ENCODE measurements at regions not wholly inside any gene's neighbourhood (a gene's known extent, or its start where the extent isn't known, plus 50 kb on each side); places are given as distances from the start of the nearest gene placed in this dataset.
"Not testable (repeated sequence)": the region's sequence is repeated elsewhere in the genome, so short reads cannot be mapped to it uniquely, and the experiment has no call there.

- DNase-seq (ENCODE audit: low read depth in 2 of 2), result not testable (repeated sequence)
Measured at GRCh38 chr11:33527738-33528137, 172.9 kb downstream of the C11orf91 start.

GRCh38 chr11:33525789-33526188 is 174.8 kb downstream of the C11orf91 start:
- no peak for DNase-seq (ENCODE audit: low read depth in 2 of 2)

GRCh38 chr11:33521384-33521783 is 179.2 kb downstream of the C11orf91 start:
- no peak for DNase-seq (ENCODE audit: low read depth in 2 of 2)

GRCh38 chr11:33520112-33520511 is 180.5 kb downstream of the C11orf91 start:
- no peak for DNase-seq (ENCODE audit: low read depth in 2 of 2)

- DNase-seq (ENCODE audit: low read depth in 2 of 2), result peak in 1 of 2 donors; percentile 9
Measured at GRCh38 chr11:33515347-33515746, 185.3 kb downstream of the C11orf91 start.

GRCh38 chr11:33514079-33514925 is 186.3 kb downstream of the C11orf91 start:
- no peak for DNase-seq (ENCODE audit: low read depth in 2 of 2)

- no peak for DNase-seq (ENCODE audit: low read depth in 2 of 2)
Measured at GRCh38 chr11:33509632-33510031, 191.0 kb downstream of the C11orf91 start.

- DNase-seq (ENCODE audit: low read depth in 2 of 2), result no peak
Measured at GRCh38 chr11:33507967-33508366, 192.7 kb downstream of the C11orf91 start.

GRCh38 chr11:33507356-33507755 is 193.3 kb downstream of the C11orf91 start:
- DNase-seq (ENCODE audit: low read depth in 2 of 2), result no peak

- DNase-seq (ENCODE audit: low read depth in 2 of 2), result no peak
Measured at GRCh38 chr11:33505093-33505492, 195.5 kb downstream of the C11orf91 start.

- no peak for DNase-seq (ENCODE audit: low read depth in 2 of 2)
Measured at GRCh38 chr11:33500861-33501479, 199.7 kb downstream of the C11orf91 start.

- DNase-seq (ENCODE audit: low read depth in 2 of 2), result no peak
Measured at GRCh38 chr11:33500332-33500731, 200.3 kb downstream of the C11orf91 start.

- DNase-seq (ENCODE audit: low read depth in 2 of 2), result no peak
Measured at GRCh38 chr11:33492596-33492995, 208.0 kb downstream of the C11orf91 start.

- DNase-seq (ENCODE audit: low read depth in 2 of 2), result no peak
Measured at GRCh38 chr11:33490842-33491370, 209.7 kb downstream of the C11orf91 start.

GRCh38 chr11:33488971-33489370 is 211.7 kb downstream of the C11orf91 start:
- no peak for DNase-seq (ENCODE audit: low read depth in 2 of 2)

GRCh38 chr11:33480626-33481025 is 220.0 kb downstream of the C11orf91 start:
- DNase-seq (ENCODE audit: low read depth in 2 of 2), result no peak

- no peak for DNase-seq (ENCODE audit: low read depth in 2 of 2)
Measured at GRCh38 chr11:33479231-33479630, 221.4 kb downstream of the C11orf91 start.

- no peak for DNase-seq (ENCODE audit: low read depth in 2 of 2)
Measured at GRCh38 chr11:33478111-33478573, 221.0 kb downstream of the HIPK3 start.

GRCh38 chr11:33476945-33477606 is 219.9 kb downstream of the HIPK3 start:
- DNase-seq (ENCODE audit: low read depth in 2 of 2), result no peak

- DNase-seq (ENCODE audit: low read depth in 2 of 2), result no peak
Measured at GRCh38 chr11:33475993-33476392, 218.8 kb downstream of the HIPK3 start.

GRCh38 chr11:33474866-33475265 is 217.7 kb downstream of the HIPK3 start:
- no peak for DNase-seq (ENCODE audit: low read depth in 2 of 2)

GRCh38 chr11:33471541-33471940 is 214.4 kb downstream of the HIPK3 start:
- no peak for DNase-seq (ENCODE audit: low read depth in 2 of 2)
